ENCODE measurements at regions not wholly inside any gene's neighbourhood (a gene's known extent, or its start where the extent isn't known, plus 50 kb on each side); places are given as distances from the start of the nearest gene placed in this dataset.
"Not testable (repeated sequence)": the region's sequence is repeated elsewhere in the genome, so short reads cannot be mapped to it uniquely, and the experiment has no call there.

GRCh38 chr12:127830065-127830460 is 436.9 kb upstream of the TMEM132C start:
- Histone ChIP-seq H3K79me2 (ENCODE audit: low read depth) (no peaks in the 10 kb centered on the region), H2AFZ (replicated peaks) (no peak overlapping the region), H3K4me2 (no peak overlapping the region), H3F3A (ENCODE audit: low read depth) (no peaks in the 10 kb centered on the region), H4K20me1 (ENCODE audit: low read depth) (no peaks in the 10 kb centered on the region), H3K4me3 (no peak overlapping the region), H3K27ac (no peak overlapping the region), H3K4me1 (no peaks in the 10 kb centered on the region), H3K27me3 (no peaks in the 10 kb centered on the region), H3K9me3 (ENCODE audit: low read depth) (no peaks in the 10 kb centered on the region), H3K36me3 (no peaks in the 10 kb centered on the region), H3K9ac (no peak overlapping the region)
- no peak overlapping the region for H3K27ac Mint-ChIP-seq
- H3K4me3 Mint-ChIP-seq: no peak overlapping the region
- H3K27me3 Mint-ChIP-seq (ENCODE audit: insufficient read depth, low read depth): peaks cover 7% of the 10 kb centered on the region
- DNase-seq (ENCODE audit: low spot score): no peak
- no peaks in the 10 kb centered on the region for H3K4me1 Mint-ChIP-seq
- H3K9me3 Mint-ChIP-seq: peaks cover 2% of the 10 kb centered on the region
- TF ChIP-seq, protein P1, sequence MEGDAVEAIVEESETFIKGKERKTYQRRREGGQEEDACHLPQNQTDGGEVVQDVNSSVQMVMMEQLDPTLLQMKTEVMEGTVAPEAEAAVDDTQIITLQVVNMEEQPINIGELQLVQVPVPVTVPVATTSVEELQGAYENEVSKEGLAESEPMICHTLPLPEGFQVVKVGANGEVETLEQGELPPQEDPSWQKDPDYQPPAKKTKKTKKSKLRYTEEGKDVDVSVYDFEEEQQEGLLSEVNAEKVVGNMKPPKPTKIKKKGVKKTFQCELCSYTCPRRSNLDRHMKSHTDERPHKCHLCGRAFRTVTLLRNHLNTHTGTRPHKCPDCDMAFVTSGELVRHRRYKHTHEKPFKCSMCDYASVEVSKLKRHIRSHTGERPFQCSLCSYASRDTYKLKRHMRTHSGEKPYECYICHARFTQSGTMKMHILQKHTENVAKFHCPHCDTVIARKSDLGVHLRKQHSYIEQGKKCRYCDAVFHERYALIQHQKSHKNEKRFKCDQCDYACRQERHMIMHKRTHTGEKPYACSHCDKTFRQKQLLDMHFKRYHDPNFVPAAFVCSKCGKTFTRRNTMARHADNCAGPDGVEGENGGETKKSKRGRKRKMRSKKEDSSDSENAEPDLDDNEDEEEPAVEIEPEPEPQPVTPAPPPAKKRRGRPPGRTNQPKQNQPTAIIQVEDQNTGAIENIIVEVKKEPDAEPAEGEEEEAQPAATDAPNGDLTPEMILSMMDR (IDR thresholded peaks at IDR 0.05): no peak
- no peak for TF ChIP-seq EZH2phosphoT487 (IDR thresholded peaks at IDR 0.05)
- no peak for TF ChIP-seq EZH2 (IDR thresholded peaks at IDR 0.05)
- H3K36me3 Mint-ChIP-seq: no peaks in the 10 kb centered on the region

- H3K27me3 Mint-ChIP-seq (ENCODE audit: insufficient read depth, low read depth): peaks cover 4% of the 10 kb centered on the region
- Histone ChIP-seq H3K36me3 (no peaks in the 10 kb centered on the region), H3K4me2 (no peak overlapping the region), H3K27me3 (no peaks in the 10 kb centered on the region), H3K9me3 (ENCODE audit: low read depth) (no peaks in the 10 kb centered on the region), H4K20me1 (ENCODE audit: low read depth) (no peaks in the 10 kb centered on the region), H2AFZ (replicated peaks) (no peak overlapping the region), H3K9ac (no peak overlapping the region), H3K79me2 (ENCODE audit: low read depth) (no peaks in the 10 kb centered on the region), H3F3A (ENCODE audit: low read depth) (no peaks in the 10 kb centered on the region), H3K27ac (no peak overlapping the region), H3K4me3 (no peak overlapping the region), H3K4me1 (no peaks in the 10 kb centered on the region)
- H3K9me3 Mint-ChIP-seq: peaks cover 2% of the 10 kb centered on the region
- TF ChIP-seq EZH2 (IDR thresholded peaks at IDR 0.05) (no peak), EZH2phosphoT487 (IDR thresholded peaks at IDR 0.05) (no peak)
- TF ChIP-seq, protein P1 (IDR thresholded peaks at IDR 0.05): no peak
- no peak for DNase-seq (ENCODE audit: low spot score)
- no peak overlapping the region for H3K27ac Mint-ChIP-seq
- no peaks in the 10 kb centered on the region for H3K36me3 Mint-ChIP-seq
- H3K4me1 Mint-ChIP-seq: no peaks in the 10 kb centered on the region
- no peak overlapping the region for H3K4me3 Mint-ChIP-seq
Observed at GRCh38 chr12:127830730-127831129, 436.2 kb upstream of the TMEM132C start.

GRCh38 chr12:127832172-127832571 is 434.8 kb upstream of the TMEM132C start:
- no peaks in the 10 kb centered on the region for H3K4me1 Mint-ChIP-seq
- no peak overlapping the region for H3K27ac Mint-ChIP-seq
- H3K36me3 ChIP-seq: no peaks in the 10 kb centered on the region
- no peak overlapping the region for H3K27ac ChIP-seq
- H2AFZ ChIP-seq (replicated peaks): no peak overlapping the region
- no peaks in the 10 kb centered on the region for H3K9me3 ChIP-seq (ENCODE audit: low read depth)
- no peak overlapping the region for H3K4me3 Mint-ChIP-seq
- no peak overlapping the region for H3K9ac ChIP-seq
- H4K20me1 ChIP-seq (ENCODE audit: low read depth): no peaks in the 10 kb centered on the region
- H3K36me3 Mint-ChIP-seq: no peaks in the 10 kb centered on the region
- H3K4me1 ChIP-seq: no peaks in the 10 kb centered on the region
- no peak overlapping the region for H3K4me2 ChIP-seq
- TF ChIP-seq EZH2 (IDR thresholded peaks at IDR 0.05) (no peak), EZH2phosphoT487 (IDR thresholded peaks at IDR 0.05) (no peak)
- TF ChIP-seq, protein P1 (IDR thresholded peaks at IDR 0.05): no peak
- no peaks in the 10 kb centered on the region for H3F3A ChIP-seq (ENCODE audit: low read depth)
- H3K4me3 ChIP-seq: no peak overlapping the region
- no peaks in the 10 kb centered on the region for H3K9me3 Mint-ChIP-seq
- H3K27me3 ChIP-seq: no peaks in the 10 kb centered on the region
- no peak for DNase-seq (ENCODE audit: low spot score)
- peaks cover 4% of the 10 kb centered on the region for H3K27me3 Mint-ChIP-seq (ENCODE audit: insufficient read depth, low read depth)
- H3K79me2 ChIP-seq (ENCODE audit: low read depth): no peaks in the 10 kb centered on the region

DNA sequence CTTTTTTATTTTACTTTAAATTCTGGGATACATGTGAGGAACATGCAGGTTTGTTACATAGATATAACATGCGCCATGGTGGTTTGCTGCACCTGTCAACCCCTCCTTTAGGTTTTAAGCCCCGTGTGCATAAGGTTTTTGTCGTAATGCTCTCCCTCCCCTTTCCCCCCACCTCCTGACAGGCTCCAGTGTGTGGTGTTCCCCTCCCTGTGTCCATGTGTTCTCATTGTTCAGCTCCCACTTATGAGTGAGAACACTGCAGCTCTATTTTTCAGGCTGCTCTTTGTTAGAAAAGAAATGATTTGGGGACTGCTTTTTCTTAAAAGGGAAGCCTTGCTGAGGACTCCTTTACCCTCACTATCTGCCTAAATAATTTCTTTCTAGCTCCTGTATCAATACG is 430.2 kb upstream of the TMEM132C start:
- not testable (repeated sequence) for H3K36me3 Mint-ChIP-seq, H3K27ac Mint-ChIP-seq

More for the DNA sequence above, 430.2 kb upstream of the TMEM132C start:
- not testable (repeated sequence) for H3F3A ChIP-seq (ENCODE audit: low read depth); H3K27ac ChIP-seq; H3K4me1 Mint-ChIP-seq; H3K4me2 ChIP-seq; H3K4me3 ChIP-seq; H3K79me2 ChIP-seq (ENCODE audit: low read depth); H3K27me3 Mint-ChIP-seq (ENCODE audit: insufficient read depth, low read depth); H3K9me3 ChIP-seq (ENCODE audit: low read depth); H2AFZ ChIP-seq (replicated peaks); H4K20me1 ChIP-seq (ENCODE audit: low read depth); H3K4me1 ChIP-seq; H3K36me3 ChIP-seq; H3K4me3 Mint-ChIP-seq; H3K27me3 ChIP-seq; H3K9ac ChIP-seq; DNase-seq (ENCODE audit: low spot score); H3K9me3 Mint-ChIP-seq
